ENCODE measurements at regions not wholly inside any gene's neighbourhood (a gene's known extent, or its start where the extent isn't known, plus 50 kb on each side); places are given as distances from the start of the nearest gene placed in this dataset.

DNA sequence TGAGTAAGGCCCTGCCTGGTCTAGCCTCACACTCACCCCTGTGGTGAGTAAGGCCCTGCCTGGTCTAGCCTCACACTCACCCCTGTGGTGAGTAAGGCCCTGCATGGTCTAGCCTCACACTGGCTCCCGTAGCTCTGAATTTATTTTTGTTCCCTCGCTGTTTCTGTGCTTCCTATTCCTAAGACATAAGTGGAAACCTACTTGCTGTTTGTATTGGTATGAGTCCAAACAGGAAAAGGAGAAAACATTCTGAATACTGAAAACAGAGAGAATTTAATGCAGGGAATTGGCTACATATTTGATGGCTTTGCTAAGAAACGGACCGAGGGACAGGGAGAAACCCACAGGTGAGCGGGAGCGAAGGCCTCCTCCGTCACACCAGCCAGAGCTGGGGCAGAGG, 267.8 kb downstream of the FOXL1 start:
- TF ChIP-seq EZH2 (IDR thresholded peaks at IDR 0.05; ENCODE audit: insufficient read depth, poor library complexity, severe bottlenecking) (no peak), EZH2phosphoT487 (IDR thresholded peaks at IDR 0.05; ENCODE audit: insufficient read depth, low read depth) (no peak)

Measured in GM23248 (cell line).